IMR-90 (cell line): ENCODE measurements at regions not wholly inside any gene's neighbourhood (a gene's known extent, or its start where the extent isn't known, plus 50 kb on each side); places are given as distances from the start of the nearest gene placed in this dataset.

Source experiments
- ATAC-seq: fragments of 200-7000 bp; cut with Tn5 transposase; 2 replicates; pipeline ENCODE4 v1.9.1; 2020; ENCODE audit warnings: low read depth, mild to moderate bottlenecking, moderate library complexity
- BruUV-seq: library from RNA; stranded (reverse); fragments of 400-500 nt; replicated peaks from 2 replicates; lab custom pipeline; 2021; lab: Mats Ljungman, UMichigan
- CTCF ChIA-PET: fragments of 300-600 bp; formaldehyde crosslinking; extraction: SDS; loops from one replicate; lab custom pipeline; 2021; ENCODE audit warnings: antibody characterized with exemption; lab: Yijun Ruan, JAX
- POLR2A ChIA-PET: fragments of 300-600 bp; sonication (Branson Sonifier 250); formaldehyde crosslinking; loops from one replicate; lab custom pipeline; 2022; ENCODE audit warnings: antibody characterized with exemption; ENCODE audit not compliant: unreplicated experiment; lab: Charles Lee
- DNase-seq: peaks from one replicate; pipeline ENCODE4 v3.0.0; 2013
- H2AFZ ChIP-seq: replicated peaks from 2 replicates; pipeline ENCODE3; 2013; ENCODE audit warnings: low read length, mild to moderate bottlenecking; ENCODE audit not compliant: poor library complexity
- H2AK5ac ChIP-seq: 2 replicates; pipeline ENCODE4 v1.6.1; 2013; ENCODE audit warnings: low read depth, low read length, inconsistent platforms
- H2AK9ac ChIP-seq: replicated peaks from 2 replicates; pipeline ENCODE3; 2013; ENCODE audit warnings: mild to moderate bottlenecking, low read depth, low read length, moderate library complexity; ENCODE audit not compliant: poor library complexity
- H2BK120ac ChIP-seq: 2 replicates; pipeline ENCODE4 v1.6.1; 2013; ENCODE audit warnings: low read depth, low read length, inconsistent platforms
- H2BK15ac ChIP-seq: 3 replicates; pipeline ENCODE4 v1.6.1; 2013; ENCODE audit warnings: low read depth, low read length, inconsistent platforms
- H2BK20ac ChIP-seq: 2 replicates; pipeline ENCODE4 v1.6.1; 2013; ENCODE audit warnings: low read depth, mild to moderate bottlenecking, inconsistent platforms, low read length, moderate library complexity
- H2BK5ac ChIP-seq: 2 replicates; pipeline ENCODE4 v1.6.1; 2013; ENCODE audit warnings: mild to moderate bottlenecking, low read depth, low read length, inconsistent platforms; ENCODE audit not compliant: poor library complexity, severe bottlenecking
- H3K14ac ChIP-seq: replicated peaks from 2 replicates; pipeline ENCODE4 v1.6.1; 2013; ENCODE audit warnings: low read depth, low read length, inconsistent platforms
- H3K18ac ChIP-seq: 2 replicates; pipeline ENCODE4 v1.6.1; 2013; ENCODE audit warnings: low read depth, low read length, control low read depth
- H3K23ac ChIP-seq: 2 replicates; pipeline ENCODE4 v1.6.1; 2013; ENCODE audit warnings: low read depth, low read length, inconsistent platforms
- H3K27ac ChIP-seq: 2 replicates; pipeline ENCODE4 v1.5.1; 2013; ENCODE audit warnings: mild to moderate bottlenecking, control low read depth, low read length; ENCODE audit not compliant: insufficient read depth
- H3K27me3 ChIP-seq: 2 replicates; pipeline ENCODE4 v1.6.1; 2013; ENCODE audit warnings: low read length; ENCODE audit not compliant: control insufficient read depth, insufficient read depth
- H3K36me3 ChIP-seq: 2 replicates; pipeline ENCODE4 v1.6.1; 2013; ENCODE audit warnings: low read length, mixed read lengths; ENCODE audit not compliant: control insufficient read depth, insufficient read depth
- H3K4ac ChIP-seq: 2 replicates; pipeline ENCODE4 v1.6.1; 2013; ENCODE audit warnings: low read depth, low read length, inconsistent platforms
- H3K4me1 ChIP-seq: 2 replicates; pipeline ENCODE4 v1.6.1; 2013; ENCODE audit warnings: low read length, mixed read lengths; ENCODE audit not compliant: control insufficient read depth, insufficient read depth
- H3K4me2 ChIP-seq: 2 replicates; pipeline ENCODE4 v1.6.1; 2013; ENCODE audit warnings: low read depth, mild to moderate bottlenecking, control low read depth, low read length, moderate library complexity
- H3K4me3 ChIP-seq: 2 replicates; pipeline ENCODE4 v1.5.1; 2013; ENCODE audit warnings: low read depth, mild to moderate bottlenecking, control low read depth, low read length, moderate library complexity; ENCODE audit not compliant: insufficient read depth
- H3K56ac ChIP-seq: 2 replicates; pipeline ENCODE4 v1.6.1; 2013; ENCODE audit warnings: low read length, inconsistent platforms; ENCODE audit not compliant: insufficient read depth; ENCODE audit errors: extremely low read depth
- H3K79me1 ChIP-seq, 2 experiments: 2 replicates each; pipeline ENCODE4 v1.6.1; 2013; ENCODE audit warnings: low read length in 2 of 2, inconsistent platforms in 1 of 2, low read depth in 1 of 2
- H3K9ac ChIP-seq: 2 replicates; pipeline ENCODE4 v1.6.1; 2013; ENCODE audit warnings: low read depth, low read length, control low read depth
- H3K9me1 ChIP-seq: 2 replicates; pipeline ENCODE4 v1.6.1; 2013; ENCODE audit warnings: low read length, inconsistent platforms; ENCODE audit not compliant: insufficient read depth
- H3K9me3 ChIP-seq: 2 replicates; pipeline ENCODE4 v1.6.1; 2013; ENCODE audit warnings: low read length; ENCODE audit not compliant: control insufficient read depth, insufficient read depth
- H4K20me1 ChIP-seq: 2 replicates; pipeline ENCODE4 v1.6.1; 2013; ENCODE audit warnings: low read length, inconsistent platforms; ENCODE audit not compliant: insufficient read depth
- H4K5ac ChIP-seq: 2 replicates; pipeline ENCODE4 v1.6.1; 2013; ENCODE audit warnings: mild to moderate bottlenecking, low read depth, low read length, control low read depth
- H4K8ac ChIP-seq, 2 experiments: 2 replicates each; pipeline ENCODE4 v1.6.1; 2013; ENCODE audit warnings: low read depth in 2 of 2, low read length in 2 of 2, control low read depth in 1 of 2, inconsistent platforms in 1 of 2
- H4K91ac ChIP-seq: 2 replicates; pipeline ENCODE4 v1.6.1; 2013; ENCODE audit warnings: low read depth, low read length, inconsistent platforms; ENCODE audit not compliant: insufficient read depth
- BHLHE40 ChIP-seq: fragments of 150-350 bp; IDR thresholded peaks from 2 replicates; pipeline ENCODE4 v1.6.1; 2016; ENCODE audit warnings: mild to moderate bottlenecking, low read depth, low read length
- CEBPB ChIP-seq: IDR thresholded peaks from 2 replicates; pipeline ENCODE4 v1.6.1; 2012; ENCODE audit warnings: low read depth, low read length, improper control_type of control experiment
- CHD1 ChIP-seq: IDR thresholded peaks from 2 replicates; pipeline ENCODE4 v1.6.1; 2012; ENCODE audit warnings: low read depth, low read length, improper control_type of control experiment
- FOS ChIP-seq: fragments of 150-350 bp; IDR thresholded peaks from 2 replicates; pipeline ENCODE4 v1.6.1; 2016; ENCODE audit warnings: low read depth, low read length
- MAFK ChIP-seq: IDR thresholded peaks from 2 replicates; pipeline ENCODE4 v1.6.1; 2012; ENCODE audit warnings: low read depth, low read length, improper control_type of control experiment
- MAZ ChIP-seq: IDR thresholded peaks from 2 replicates; pipeline ENCODE4 v1.6.1; 2012; ENCODE audit warnings: low read depth, mild to moderate bottlenecking, low read length, improper control_type of control experiment, moderate library complexity, borderline replicate concordance
- MXI1 ChIP-seq: IDR thresholded peaks from 2 replicates; pipeline ENCODE4 v1.6.1; 2012; ENCODE audit warnings: low read depth, mild to moderate bottlenecking, low read length, moderate library complexity, borderline replicate concordance
- NFE2L2 ChIP-seq: fragments of 150-350 bp; IDR thresholded peaks from 2 replicates; pipeline ENCODE4 v1.6.1; 2016; ENCODE audit warnings: low read depth, mild to moderate bottlenecking, low read length
- POLR2A ChIP-seq: IDR thresholded peaks from 2 replicates; pipeline ENCODE4 v1.6.1; 2012; ENCODE audit warnings: mild to moderate bottlenecking, low read depth, low read length
- RAD21 ChIP-seq: IDR thresholded peaks from 2 replicates; pipeline ENCODE4 v1.6.1; 2012; ENCODE audit warnings: low read length, improper control_type of control experiment
- RCOR1 ChIP-seq: IDR thresholded peaks from 2 replicates; pipeline ENCODE4 v1.6.1; 2012; ENCODE audit warnings: mild to moderate bottlenecking, low read length, improper control_type of control experiment; ENCODE audit not compliant: insufficient replicate concordance
- RFX5 ChIP-seq: IDR thresholded peaks from 2 replicates; pipeline ENCODE4 v1.8.0; 2012; ENCODE audit warnings: low read depth, mild to moderate bottlenecking, low read length, moderate library complexity
- SMC3 ChIP-seq: fragments of 150-350 bp; IDR thresholded peaks from 2 replicates; pipeline ENCODE4 v1.6.1; 2016; ENCODE audit warnings: low read depth, mild to moderate bottlenecking, antibody characterized with exemption, low read length, moderate library complexity
- USF2 ChIP-seq: fragments of 150-350 bp; IDR thresholded peaks from 2 replicates; pipeline ENCODE4 v1.6.1; 2017; ENCODE audit warnings: mild to moderate bottlenecking, antibody characterized with exemption, low read length, low read depth
- WGBS, 2 experiments: methylation state at CpG; one replicate each; pipeline versions ENCODE4 v1.1.5 to v1.1.7; 2013; ENCODE audit warnings: missing lambda C conversion rate in 2 of 2; ENCODE audit not compliant: insufficient read length in 1 of 2; ENCODE audit errors: extremely low coverage in 2 of 2; 5-methylcytosine and 5-hydroxymethylcytosine counted together
- dilution Hi-C: fragments of 300-500 bp; cut with HindIII; formaldehyde crosslinking; loops from one replicate; pipeline ENCODE4 v1.14.3; 2018; ENCODE audit warnings: low sequenced_read_pairs; ENCODE audit not compliant: unreplicated experiment
- in situ Hi-C: fragments of 300-500 bp; cut with MboI; formaldehyde crosslinking; loops from 3 replicates; pipeline ENCODE4 v1.14.3; 2019; ENCODE audit warnings: low sequenced_read_pairs, inconsistent platforms, mixed read lengths
- intact Hi-C: fragments of 100-400 bp; cut with micrococcal nuclease; formaldehyde crosslinking; loops from 2 replicates; pipeline ENCODE4 v1.10.0; 2022
- TF ChIP-seq, protein P1 (sequence below): conservative IDR thresholded peaks from 2 replicates; pipeline ENCODE4 v1.5.1; 2012; ENCODE audit warnings: mild to moderate bottlenecking, low read depth, low read length, improper control_type of control experiment
- TF ChIP-seq, protein P2 (sequence below): fragments of 150-350 bp; IDR thresholded peaks from 2 replicates; pipeline ENCODE4 v1.6.1; 2016; ENCODE audit warnings: low read depth, mild to moderate bottlenecking, low read length, moderate library complexity, borderline replicate concordance

DNA sequence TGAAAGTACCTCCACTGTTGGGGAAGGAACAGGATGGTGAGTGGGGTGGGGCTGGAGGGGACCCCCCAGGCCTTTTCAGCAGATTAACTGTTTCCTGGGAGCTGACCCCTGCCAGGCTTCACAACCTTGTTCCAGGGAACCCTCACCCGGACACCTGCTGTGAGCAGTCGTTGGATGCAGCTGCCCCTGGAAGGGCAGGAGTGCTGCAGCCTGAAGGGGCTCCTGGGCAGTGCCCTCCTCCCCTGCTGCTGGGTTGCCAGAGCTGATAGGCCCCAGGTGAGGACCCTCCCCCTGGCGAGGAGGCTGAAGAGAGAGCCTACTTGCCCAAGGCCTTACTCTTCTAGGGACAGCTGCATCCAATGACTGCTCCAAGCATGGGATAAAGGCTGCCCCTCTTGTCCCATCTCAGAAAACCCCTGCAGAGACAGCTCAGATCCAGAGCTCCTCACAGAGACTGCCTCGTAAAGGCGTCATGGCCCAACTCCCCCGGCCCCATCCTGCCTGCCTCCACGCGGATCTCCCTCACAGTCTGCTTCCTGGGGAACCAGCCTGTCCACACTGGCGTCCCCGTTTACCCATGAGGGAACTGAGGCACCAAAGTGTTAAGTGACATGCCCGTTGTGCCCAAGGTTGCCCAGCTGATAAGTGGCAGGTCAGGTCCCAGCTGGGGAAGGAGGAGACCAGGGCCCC, 193.4 kb upstream of the LINGO1 start:
- Histone ChIP-seq H3K4me2 (no peak overlapping the region), H2AK5ac (no peak overlapping the region), H3K4me1 (no peaks in the 10 kb centered on the region), H3K4me3 (no peak overlapping the region), H3K27ac (no peak overlapping the region), H3K23ac (no peak overlapping the region), H3K79me1 (no peaks in the 10 kb centered on the region), H3K9me1 (no peaks in the 10 kb centered on the region; the same call in 1 of the 2 replicates), H2BK5ac (no peak overlapping the region), H2BK15ac (no peak overlapping the region), H3K4ac (no peak overlapping the region), H2BK120ac (no peak overlapping the region), H2AK9ac (no peak overlapping the region), H3K36me3 (no peaks in the 10 kb centered on the region), H2BK20ac (no peak overlapping the region), H4K20me1 (0 out of 2 replicates have a peak, but pooled peaks cover 6% of the 10 kb centered on the region), H4K5ac (no peak overlapping the region), H4K91ac (no peak overlapping the region), H3K27me3 (peaks cover 53% of the 10 kb centered on the region), H2AFZ (no peak overlapping the region), H3K14ac (no peak overlapping the region), H4K8ac (no peak overlapping the region), H3K56ac (no peak overlapping the region), H3K9me3 (no peaks in the 10 kb centered on the region), H3K18ac (no peak overlapping the region), H3K9ac (no peak overlapping the region)
- dilution Hi-C loops: no loop called here
- DNase-seq: no peak
- TF ChIP-seq MXI1 (no peak), MAFK (no peak), BHLHE40 (no peak), CHD1 (no peak), CEBPB (no peak), RAD21 (no peak), FOS (no peak), MAZ (no peak), RFX5 (no peak), RCOR1 (no peak), POLR2A (no peak), NFE2L2 (no peak), USF2 (no peak), SMC3 (no peak)
- TF ChIP-seq, protein P1, sequence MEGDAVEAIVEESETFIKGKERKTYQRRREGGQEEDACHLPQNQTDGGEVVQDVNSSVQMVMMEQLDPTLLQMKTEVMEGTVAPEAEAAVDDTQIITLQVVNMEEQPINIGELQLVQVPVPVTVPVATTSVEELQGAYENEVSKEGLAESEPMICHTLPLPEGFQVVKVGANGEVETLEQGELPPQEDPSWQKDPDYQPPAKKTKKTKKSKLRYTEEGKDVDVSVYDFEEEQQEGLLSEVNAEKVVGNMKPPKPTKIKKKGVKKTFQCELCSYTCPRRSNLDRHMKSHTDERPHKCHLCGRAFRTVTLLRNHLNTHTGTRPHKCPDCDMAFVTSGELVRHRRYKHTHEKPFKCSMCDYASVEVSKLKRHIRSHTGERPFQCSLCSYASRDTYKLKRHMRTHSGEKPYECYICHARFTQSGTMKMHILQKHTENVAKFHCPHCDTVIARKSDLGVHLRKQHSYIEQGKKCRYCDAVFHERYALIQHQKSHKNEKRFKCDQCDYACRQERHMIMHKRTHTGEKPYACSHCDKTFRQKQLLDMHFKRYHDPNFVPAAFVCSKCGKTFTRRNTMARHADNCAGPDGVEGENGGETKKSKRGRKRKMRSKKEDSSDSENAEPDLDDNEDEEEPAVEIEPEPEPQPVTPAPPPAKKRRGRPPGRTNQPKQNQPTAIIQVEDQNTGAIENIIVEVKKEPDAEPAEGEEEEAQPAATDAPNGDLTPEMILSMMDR: no peak
- TF ChIP-seq, protein P2, sequence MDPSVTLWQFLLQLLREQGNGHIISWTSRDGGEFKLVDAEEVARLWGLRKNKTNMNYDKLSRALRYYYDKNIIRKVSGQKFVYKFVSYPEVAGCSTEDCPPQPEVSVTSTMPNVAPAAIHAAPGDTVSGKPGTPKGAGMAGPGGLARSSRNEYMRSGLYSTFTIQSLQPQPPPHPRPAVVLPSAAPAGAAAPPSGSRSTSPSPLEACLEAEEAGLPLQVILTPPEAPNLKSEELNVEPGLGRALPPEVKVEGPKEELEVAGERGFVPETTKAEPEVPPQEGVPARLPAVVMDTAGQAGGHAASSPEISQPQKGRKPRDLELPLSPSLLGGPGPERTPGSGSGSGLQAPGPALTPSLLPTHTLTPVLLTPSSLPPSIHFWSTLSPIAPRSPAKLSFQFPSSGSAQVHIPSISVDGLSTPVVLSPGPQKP: no peak
- POLR2A ChIA-PET: no interaction called here
- no TSS peak for BruUV-seq
- ATAC-seq: no peak
- intact Hi-C loops: no loop called here
- CTCF ChIA-PET: no interaction called here
- WGBS, 2 experiments: 52% methylated on average over 9 of the region's 11 CpGs; no CpG with 5 or more reads in 1 of the 2 experiments
- in situ Hi-C loops: no loop called here
